ENCODE measurements at regions not wholly inside any gene's neighbourhood (a gene's known extent, or its start where the extent isn't known, plus 50 kb on each side); places are given as distances from the start of the nearest gene placed in this dataset.

GRCh38 chr4:58953575-58953974 lies 1843.4 kb upstream of the IGFBP7 start:
- Histone ChIP-seq H3K4me2 (ENCODE audit: insufficient read depth, insufficient read length, low read length) (no peak overlapping the region), H4K20me1 (ENCODE audit: control insufficient read depth, insufficient read depth, insufficient read length) (no peaks in the 10 kb centered on the region), H2BK12ac (ENCODE audit: insufficient read length, low read depth, low read length) (no peak overlapping the region), H2AFZ (ENCODE audit: low read length) (no peak overlapping the region), H2BK20ac (ENCODE audit: low read depth, low read length, poor library complexity, severe bottlenecking) (no peak overlapping the region), H3K14ac (ENCODE audit: insufficient read depth, low read length) (no peak overlapping the region), H3K9me3 (ENCODE audit: control insufficient read depth, low read depth, low read length) (no peaks in the 10 kb centered on the region), H3K18ac (ENCODE audit: insufficient read length, low read depth, low read length) (no peak overlapping the region), H3K27ac (ENCODE audit: insufficient read length, low read depth, low read length) (no peak overlapping the region), H2BK15ac (ENCODE audit: low read depth, low read length) (no peak overlapping the region), H2BK120ac (ENCODE audit: low read depth, low read length, poor library complexity, severe bottlenecking) (no peak overlapping the region), H2AK5ac (ENCODE audit: insufficient read length, low read length) (no peak overlapping the region), H4K91ac (ENCODE audit: insufficient read length, low read depth, low read length) (no peak overlapping the region), H3K23ac (ENCODE audit: insufficient read length, low read depth, low read length) (no peak overlapping the region), H3K27me3 (ENCODE audit: insufficient read depth, low read length) (no peaks in the 10 kb centered on the region), H4K5ac (ENCODE audit: insufficient read length, low read depth, low read length) (no peak overlapping the region), H3K56ac (ENCODE audit: insufficient read length, low read depth, low read length) (no peak overlapping the region), H3K23me2 (ENCODE audit: insufficient read length, low read depth, low read length, poor library complexity, severe bottlenecking) (no peaks in the 10 kb centered on the region), H3K79me2 (ENCODE audit: insufficient read depth, low read length) (no peaks in the 10 kb centered on the region), H3T11ph (ENCODE audit: low read length) (no peak overlapping the region), H3K4ac (ENCODE audit: low read depth, low read length) (no peak overlapping the region), H4K8ac (replicated peaks; ENCODE audit: insufficient read length, low read depth, low read length) (no peak overlapping the region), H3K79me1 (ENCODE audit: insufficient read depth, low read depth, low read length, poor library complexity, severe bottlenecking) (no peaks in the 10 kb centered on the region), H3K4me1 (ENCODE audit: insufficient read depth, low read length) (no peaks in the 10 kb centered on the region), H2BK5ac (ENCODE audit: insufficient read length, low read length) (no peak overlapping the region), H3K9ac (ENCODE audit: extremely low read depth, insufficient read length, low read length) (no peak overlapping the region)
- DNase-seq: no peak
- no peaks in the 10 kb centered on the region for H3K27me3 Mint-ChIP-seq (ENCODE audit: low read depth)
- no peak overlapping the region for H3K4me3 Mint-ChIP-seq
- H3K36me3 Mint-ChIP-seq (ENCODE audit: insufficient read depth in 1 of 3, low read depth in 3 of 3): peaks cover 1 to 4% (median 1%) of the 10 kb centered on the region in 3 experiments; a peak in 5 of 7 replicates
- no peak overlapping the region for H3K27ac Mint-ChIP-seq
- H3K4me1 Mint-ChIP-seq: no peaks in the 10 kb centered on the region
- TF ChIP-seq CTCF (conservative IDR thresholded peaks at IDR 0.05): no peak
- peaks cover under 1 to 4% of the 10 kb centered on the region in 2 experiments for H3K9me3 Mint-ChIP-seq
- WGBS (ENCODE audit: extremely low coverage, insufficient read length, low lambda C conversion rate): no CpG with 5 or more reads among the region's 2 CpGs

Measured in H9 (cell line).